ENCODE measurements at regions not wholly inside any gene's neighbourhood (a gene's known extent, or its start where the extent isn't known, plus 50 kb on each side); places are given as distances from the start of the nearest gene placed in this dataset.
A peak's percentile ranks its signal among the peaks of the same experiment; 100 is the strongest.
"Not testable (repeated sequence)": the region's sequence is repeated elsewhere in the genome, so short reads cannot be mapped to it uniquely, and the experiment has no call there.

- DNase-seq = no peak
Measured at GRCh38 chrX:121457096-121457495, 409.7 kb downstream of the GLUD2 start.

- DNase-seq = no peak
Measured at GRCh38 chrX:121479406-121479805, 432.0 kb downstream of the GLUD2 start.

- no peak for DNase-seq
Measured at GRCh38 chrX:121496966-121497365, 449.6 kb downstream of the GLUD2 start.

GRCh38 chrX:121504153-121504552, 456.7 kb downstream of the GLUD2 start:
- no peak for DNase-seq

- no peak for DNase-seq
Measured at GRCh38 chrX:121546317-121546716, 498.9 kb downstream of the GLUD2 start.

- no peak for DNase-seq
Measured at GRCh38 chrX:121558886-121559285, 511.5 kb downstream of the GLUD2 start.

- no peak for DNase-seq
Measured at GRCh38 chrX:121562616-121563015, 515.2 kb downstream of the GLUD2 start.

GRCh38 chrX:121569609-121570008, 522.2 kb downstream of the GLUD2 start:
- no peak for DNase-seq

GRCh38 chrX:121570072-121570841, 522.8 kb downstream of the GLUD2 start:
- no peak for DNase-seq

- DNase-seq = no peak
Measured at GRCh38 chrX:121571333-121571732, 523.9 kb downstream of the GLUD2 start.

- not testable (repeated sequence) for DNase-seq
Measured at GRCh38 chrX:121574384-121574783, 527.0 kb downstream of the GLUD2 start.

- peak; percentile 0 for DNase-seq
Measured at GRCh38 chrX:121579016-121579760, 531.8 kb downstream of the GLUD2 start.

- DNase-seq = no peak
Measured at GRCh38 chrX:121581885-121582284, 534.5 kb downstream of the GLUD2 start.

- no peak for DNase-seq
Measured at GRCh38 chrX:121585626-121586025, 538.2 kb downstream of the GLUD2 start.

- no peak for DNase-seq
Measured at GRCh38 chrX:121592884-121593283, 545.5 kb downstream of the GLUD2 start.

GRCh38 chrX:121598356-121598755, 550.9 kb downstream of the GLUD2 start:
- no peak for DNase-seq

- DNase-seq = no peak
Measured at GRCh38 chrX:121635141-121635540, 587.7 kb downstream of the GLUD2 start.

GRCh38 chrX:121639781-121640180, 592.4 kb downstream of the GLUD2 start:
- no peak for DNase-seq

- DNase-seq = no peak
Measured at GRCh38 chrX:121641560-121641959, 594.1 kb downstream of the GLUD2 start.

- no peak for DNase-seq
Measured at GRCh38 chrX:121642415-121642814, 595.0 kb downstream of the GLUD2 start.

GRCh38 chrX:121649417-121649816, 602.0 kb downstream of the GLUD2 start:
- DNase-seq = no peak

- DNase-seq = no peak
Measured at GRCh38 chrX:121655276-121655675, 607.9 kb downstream of the GLUD2 start.

- DNase-seq = no peak
Measured at GRCh38 chrX:121666171-121666570, 618.8 kb downstream of the GLUD2 start.

GRCh38 chrX:121671649-121672048, 624.2 kb downstream of the GLUD2 start:
- DNase-seq = no peak
